HL-60 (cell line): ENCODE measurements at regions not wholly inside any gene's neighbourhood (a gene's known extent, or its start where the extent isn't known, plus 50 kb on each side); places are given as distances from the start of the nearest gene placed in this dataset.
"Not testable (repeated sequence)": the region's sequence is repeated elsewhere in the genome, so short reads cannot be mapped to it uniquely, and the experiment has no call there.

ENCODE experiments used
- DNase-seq, 2 experiments: peaks; one replicate each; pipeline ENCODE4 v3.0.0-alpha.2; 2010 to 2020; ENCODE audit warnings: low read depth in 1 of 2, low spot score in 1 of 2
- H3K27ac ChIP-seq: fragments of 250-450 bp; sonication (Bioruptor Pico); replicated peaks from 2 replicates; pipeline ENCODE4 v1.5.1; 2020; ENCODE audit warnings: mild to moderate bottlenecking, moderate library complexity
- H3K27me3 ChIP-seq: fragments of 250-450 bp; sonication (Bioruptor Pico); 2 replicates; pipeline ENCODE4 v1.5.1; 2021; ENCODE audit warnings: mild to moderate bottlenecking, moderate library complexity; ENCODE audit not compliant: insufficient read depth, poor library complexity, severe bottlenecking
- H3K4me3 ChIP-seq: replicated peaks from 2 replicates; pipeline ENCODE4 v1.5.1; 2011; ENCODE audit warnings: mild to moderate bottlenecking, control low read depth, low read length; ENCODE audit not compliant: insufficient read depth
- GABPA ChIP-seq: IDR thresholded peaks from 2 replicates; pipeline ENCODE4 v1.6.1; 2012; ENCODE audit warnings: low read depth
- POLR2AphosphoS5 ChIP-seq: IDR thresholded peaks from 2 replicates; pipeline ENCODE4 v1.6.1; 2012; ENCODE audit warnings: low read depth
- REST ChIP-seq: IDR thresholded peaks from 2 replicates; pipeline ENCODE4 v1.6.1; 2012; ENCODE audit warnings: low read depth; ENCODE audit not compliant: insufficient replicate concordance
- SPI1 ChIP-seq: IDR thresholded peaks from 2 replicates; pipeline ENCODE4 v1.6.1; 2012; ENCODE audit warnings: low read depth, mild to moderate bottlenecking, borderline replicate concordance
- TF ChIP-seq, protein P1 (sequence below): IDR thresholded peaks from one replicate; pipeline ENCODE4 v1.5.1; 2011; ENCODE audit warnings: low read length, control low read depth, inconsistent platforms; ENCODE audit not compliant: insufficient read depth

- not testable (repeated sequence) for H3K27me3 ChIP-seq, H3K4me3 ChIP-seq, H3K27ac ChIP-seq, DNase-seq
Measured at GRCh38 chr1:76699646-76700045, 167.6 kb upstream of the ST6GALNAC5 start.

GRCh38 chr1:76700200-76700599 lies 167.1 kb upstream of the ST6GALNAC5 start:
- not testable (repeated sequence) for DNase-seq, H3K27me3 ChIP-seq, H3K4me3 ChIP-seq, H3K27ac ChIP-seq

GRCh38 chr1:76705560-76705959 lies 161.7 kb upstream of the ST6GALNAC5 start:
- Histone ChIP-seq H3K27ac (no peak overlapping the region), H3K4me3 (no peak overlapping the region), H3K27me3 (no peaks in the 10 kb centered on the region)
- TF ChIP-seq SPI1 (no peak), GABPA (no peak), REST (no peak), POLR2AphosphoS5 (no peak)
- TF ChIP-seq, protein P1, sequence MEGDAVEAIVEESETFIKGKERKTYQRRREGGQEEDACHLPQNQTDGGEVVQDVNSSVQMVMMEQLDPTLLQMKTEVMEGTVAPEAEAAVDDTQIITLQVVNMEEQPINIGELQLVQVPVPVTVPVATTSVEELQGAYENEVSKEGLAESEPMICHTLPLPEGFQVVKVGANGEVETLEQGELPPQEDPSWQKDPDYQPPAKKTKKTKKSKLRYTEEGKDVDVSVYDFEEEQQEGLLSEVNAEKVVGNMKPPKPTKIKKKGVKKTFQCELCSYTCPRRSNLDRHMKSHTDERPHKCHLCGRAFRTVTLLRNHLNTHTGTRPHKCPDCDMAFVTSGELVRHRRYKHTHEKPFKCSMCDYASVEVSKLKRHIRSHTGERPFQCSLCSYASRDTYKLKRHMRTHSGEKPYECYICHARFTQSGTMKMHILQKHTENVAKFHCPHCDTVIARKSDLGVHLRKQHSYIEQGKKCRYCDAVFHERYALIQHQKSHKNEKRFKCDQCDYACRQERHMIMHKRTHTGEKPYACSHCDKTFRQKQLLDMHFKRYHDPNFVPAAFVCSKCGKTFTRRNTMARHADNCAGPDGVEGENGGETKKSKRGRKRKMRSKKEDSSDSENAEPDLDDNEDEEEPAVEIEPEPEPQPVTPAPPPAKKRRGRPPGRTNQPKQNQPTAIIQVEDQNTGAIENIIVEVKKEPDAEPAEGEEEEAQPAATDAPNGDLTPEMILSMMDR = no peak
- no peak for DNase-seq

DNA sequence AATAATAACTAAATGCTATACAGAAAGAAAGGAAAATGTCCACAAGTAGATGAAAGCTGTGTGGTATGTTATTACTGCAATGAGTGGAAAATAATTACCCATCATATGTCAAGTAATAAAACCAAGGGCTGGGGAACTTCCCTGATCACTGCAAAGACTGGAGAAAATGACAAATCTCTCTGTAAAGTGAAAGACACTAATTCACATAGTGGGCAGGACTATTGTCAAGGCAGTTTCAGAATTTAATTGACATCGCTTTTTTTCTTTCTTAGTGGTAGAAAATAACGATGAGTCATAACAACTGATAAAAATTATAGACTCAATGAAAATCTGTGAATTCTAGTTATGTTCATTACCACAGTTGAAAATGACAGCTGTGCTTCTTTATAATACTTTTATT lies 153.7 kb upstream of the ST6GALNAC5 start:
- Histone ChIP-seq H3K27me3 (no peaks in the 10 kb centered on the region), H3K4me3 (no peak overlapping the region), H3K27ac (no peak overlapping the region)
- no peak for DNase-seq
- no peak for TF ChIP-seq SPI1
- TF ChIP-seq REST = no peak
- no peak for TF ChIP-seq POLR2AphosphoS5
- TF ChIP-seq, protein P1 = no peak
- no peak for TF ChIP-seq GABPA

DNA sequence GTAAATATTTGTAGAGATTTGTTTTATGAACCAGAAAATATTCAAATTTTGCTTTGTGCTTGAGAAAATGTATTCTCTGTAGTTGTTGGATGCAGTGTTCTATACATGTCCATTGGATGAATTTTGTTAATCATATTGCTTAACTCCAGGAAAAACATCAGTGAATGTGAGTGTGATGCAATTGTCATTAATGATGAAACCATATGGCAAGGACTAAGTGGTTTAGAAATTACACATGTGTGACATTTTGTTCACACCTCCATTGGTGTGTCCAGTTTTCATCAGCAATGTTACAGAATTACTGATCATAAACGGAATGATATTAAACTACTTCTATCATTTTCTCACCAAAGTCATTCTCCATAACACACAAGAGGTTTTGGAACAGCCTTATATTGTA lies 151.8 kb upstream of the ST6GALNAC5 start:
- no peak for TF ChIP-seq REST
- H3K27ac ChIP-seq = no peak overlapping the region
- H3K27me3 ChIP-seq = no peaks in the 10 kb centered on the region
- peak in 1 of 2 experiments; percentile 4 for DNase-seq
- no peak overlapping the region for H3K4me3 ChIP-seq
